ENCODE measurements at regions not wholly inside any gene's neighbourhood (a gene's known extent, or its start where the extent isn't known, plus 50 kb on each side); places are given as distances from the start of the nearest gene placed in this dataset.

GRCh38 chr16:55125818-55126385 lies 195.2 kb downstream of the IRX5 start:
- DNase-seq (ENCODE audit: low read depth) = no peak
- no peak for TF ChIP-seq CTCF (IDR thresholded peaks at IDR 0.05; ENCODE audit: control insufficient read depth, extremely low read depth, insufficient read depth)
- no peak overlapping the region for H3K4me3 ChIP-seq (ENCODE audit: low read depth, low read length)

GRCh38 chr16:55126456-55126855 lies 195.8 kb downstream of the IRX5 start:
- no peak for DNase-seq (ENCODE audit: low read depth)
- TF ChIP-seq CTCF (IDR thresholded peaks at IDR 0.05; ENCODE audit: control insufficient read depth, extremely low read depth, insufficient read depth) = no peak
- no peak overlapping the region for H3K4me3 ChIP-seq (ENCODE audit: low read depth, low read length)

- no peak overlapping the region for H3K4me3 ChIP-seq (ENCODE audit: low read depth, low read length)
- no peak for TF ChIP-seq CTCF (IDR thresholded peaks at IDR 0.05; ENCODE audit: control insufficient read depth, extremely low read depth, insufficient read depth)
- no peak for DNase-seq (ENCODE audit: low read depth)
Measured at GRCh38 chr16:55130456-55130855, 193.5 kb upstream of the IRX6 start.

- TF ChIP-seq CTCF (IDR thresholded peaks at IDR 0.05; ENCODE audit: control insufficient read depth, extremely low read depth, insufficient read depth) = no peak
- H3K4me3 ChIP-seq (ENCODE audit: low read depth, low read length) = no peak overlapping the region
- DNase-seq (ENCODE audit: low read depth) = no peak
Measured at GRCh38 chr16:55130911-55131310, 193.1 kb upstream of the IRX6 start.

GRCh38 chr16:55133654-55134053 lies 190.3 kb upstream of the IRX6 start:
- DNase-seq (ENCODE audit: low read depth) = no peak
- TF ChIP-seq CTCF (IDR thresholded peaks at IDR 0.05; ENCODE audit: control insufficient read depth, extremely low read depth, insufficient read depth) = no peak
- H3K4me3 ChIP-seq (ENCODE audit: low read depth, low read length) = no peak overlapping the region

- no peak overlapping the region for H3K4me3 ChIP-seq (ENCODE audit: low read depth, low read length)
- no peak for TF ChIP-seq CTCF (IDR thresholded peaks at IDR 0.05; ENCODE audit: control insufficient read depth, extremely low read depth, insufficient read depth)
- DNase-seq (ENCODE audit: low read depth) = no peak
Measured at GRCh38 chr16:55136356-55137150, 187.4 kb upstream of the IRX6 start.

Data from LNCaP clone FGC (cell line).